Adrenal gland (tissue), 9 donors: ENCODE measurements at regions not wholly inside any gene's neighbourhood (a gene's known extent, or its start where the extent isn't known, plus 50 kb on each side); places are given as distances from the start of the nearest gene placed in this dataset.

Experiments used
- DNase-seq, 7 donors: peaks; one replicate each; pipeline ENCODE4 v3.0.0-alpha.2; 2019 to 2020
- H3K27ac ChIP-seq, 5 donors: fragments of 200-600 bp; sonication (generic) in 4 of 5; 1 replicate in 3 of 5; 2 replicates in 2 of 5; pipeline versions ENCODE4 v1.5.1 to v1.8.0; 2016 to 2020; ENCODE audit warnings: mild to moderate bottlenecking in 1 of 5
- H3K27me3 ChIP-seq: fragments of 200-600 bp; 2 replicates; pipeline ENCODE4 v1.8.0; 2021
- H3K36me3 ChIP-seq, 2 donors: fragments of 200-600 bp; replicated peaks in 1 of 2; 1 replicate in 1 of 2; 2 replicates in 1 of 2; pipeline versions ENCODE4 v1.5.1 to v1.8.0; 2018 to 2022
- H3K4me1 ChIP-seq, 2 donors: fragments of 200-600 bp; replicated peaks in 1 of 2; 1 replicate in 1 of 2; 2 replicates in 1 of 2; pipeline versions ENCODE4 v1.5.1 to v1.8.0; 2018 to 2021
- H3K4me3 ChIP-seq, 4 donors: fragments of 200-600 bp; sonication (generic) in 3 of 4; one replicate each; pipeline ENCODE4 v1.5.1; 2016 to 2018
- H3K9me3 ChIP-seq, 3 donors: fragments of 200-600 bp; sonication (generic) in 1 of 3; replicated peaks in 1 of 3; 1 replicate in 2 of 3; 2 replicates in 1 of 3; pipeline versions ENCODE4 v1.5.1 to v1.8.0; 2016 to 2021
- POLR2A ChIP-seq, 2 donors: fragments of 450-650 bp; IDR thresholded peaks; one replicate each; pipeline ENCODE4 v1.6.1; 2017; ENCODE audit warnings: antibody characterized with exemption in 2 of 2, mild to moderate bottlenecking in 2 of 2, moderate library complexity in 1 of 2
- WGBS, 4 donors: extraction: QIAGEN DNeasy Blood & Tissue Kit in 2 of 4; methylation state at CpG; one replicate each; pipeline versions ENCODE4 v1.1.5 to v1.1.7; 2013 to 2017; 5-methylcytosine and 5-hydroxymethylcytosine counted together
- intact Hi-C, 2 donors: fragments of 100-400 bp; cut with DNase I; formaldehyde crosslinking; loops; one replicate each; pipeline versions ENCODE4 v1.14.1 to v1.15.0; 2022 to 2023
- TF ChIP-seq, protein P1 (sequence below), 6 experiments: fragments of 450-650 bp in 4 of 6; fragments of 200-600 bp in 2 of 6; sonication (generic) in 1 of 6; IDR thresholded peaks; 1 replicate in 5 of 6; 2 replicates in 1 of 6; pipeline versions ENCODE4 v1.5.1 to v1.8.0; 2016 to 2021; ENCODE audit warnings: antibody characterized with exemption in 6 of 6, mild to moderate bottlenecking in 2 of 6, moderate library complexity in 1 of 6
- donor health status: healthy with polysubstance abuse.
- donor health status: Bipolar disorder and iron deficiency.
- donor health status: DM: yes; HTN: yes; CAD: no.
- donor health status: DM: no; HTN: no; CAD: no.
- donor health status: DM: no; HTN: no; CAD: no.

DNA sequence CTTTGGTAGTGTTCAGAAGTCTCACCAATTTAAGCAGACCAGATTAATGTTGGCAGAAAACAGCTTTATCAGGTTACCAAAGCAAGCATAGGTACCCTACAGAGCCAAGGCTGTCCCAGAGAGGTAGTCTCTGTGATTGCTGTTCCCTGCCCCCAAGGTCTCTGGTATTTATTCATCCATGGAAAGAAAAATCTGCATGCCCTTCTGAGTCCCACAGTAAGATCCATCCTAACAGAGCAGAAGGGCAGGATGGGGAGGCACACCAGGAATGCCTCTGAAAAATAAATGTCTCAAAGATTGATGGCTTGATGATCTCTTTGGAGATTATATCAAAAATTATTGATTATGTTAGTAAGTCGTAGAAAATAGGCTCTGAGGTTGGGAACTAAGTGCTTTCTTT is 122.8 kb downstream of the FAT3 start:
- H3K36me3 ChIP-seq, result no peaks in the 10 kb centered on the region
- 46 to 55% (median 51%) methylated on average over 1 of the region's 1 CpG for WGBS, 4 donors
- no peaks in the 10 kb centered on the region for H3K9me3 ChIP-seq
- H3K27ac ChIP-seq, result no peak overlapping the region
- H3K4me3 ChIP-seq, result no peak overlapping the region
- intact Hi-C loops, result no loop called here
- no peaks in the 10 kb centered on the region for H3K4me1 ChIP-seq
- DNase-seq, result no peak
- H3K27me3 ChIP-seq, result no peaks in the 10 kb centered on the region
- TF ChIP-seq, protein P1, sequence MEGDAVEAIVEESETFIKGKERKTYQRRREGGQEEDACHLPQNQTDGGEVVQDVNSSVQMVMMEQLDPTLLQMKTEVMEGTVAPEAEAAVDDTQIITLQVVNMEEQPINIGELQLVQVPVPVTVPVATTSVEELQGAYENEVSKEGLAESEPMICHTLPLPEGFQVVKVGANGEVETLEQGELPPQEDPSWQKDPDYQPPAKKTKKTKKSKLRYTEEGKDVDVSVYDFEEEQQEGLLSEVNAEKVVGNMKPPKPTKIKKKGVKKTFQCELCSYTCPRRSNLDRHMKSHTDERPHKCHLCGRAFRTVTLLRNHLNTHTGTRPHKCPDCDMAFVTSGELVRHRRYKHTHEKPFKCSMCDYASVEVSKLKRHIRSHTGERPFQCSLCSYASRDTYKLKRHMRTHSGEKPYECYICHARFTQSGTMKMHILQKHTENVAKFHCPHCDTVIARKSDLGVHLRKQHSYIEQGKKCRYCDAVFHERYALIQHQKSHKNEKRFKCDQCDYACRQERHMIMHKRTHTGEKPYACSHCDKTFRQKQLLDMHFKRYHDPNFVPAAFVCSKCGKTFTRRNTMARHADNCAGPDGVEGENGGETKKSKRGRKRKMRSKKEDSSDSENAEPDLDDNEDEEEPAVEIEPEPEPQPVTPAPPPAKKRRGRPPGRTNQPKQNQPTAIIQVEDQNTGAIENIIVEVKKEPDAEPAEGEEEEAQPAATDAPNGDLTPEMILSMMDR (IDR thresholded peaks at IDR 0.05), result no peak
- no peak for TF ChIP-seq POLR2A (IDR thresholded peaks at IDR 0.05)

DNA sequence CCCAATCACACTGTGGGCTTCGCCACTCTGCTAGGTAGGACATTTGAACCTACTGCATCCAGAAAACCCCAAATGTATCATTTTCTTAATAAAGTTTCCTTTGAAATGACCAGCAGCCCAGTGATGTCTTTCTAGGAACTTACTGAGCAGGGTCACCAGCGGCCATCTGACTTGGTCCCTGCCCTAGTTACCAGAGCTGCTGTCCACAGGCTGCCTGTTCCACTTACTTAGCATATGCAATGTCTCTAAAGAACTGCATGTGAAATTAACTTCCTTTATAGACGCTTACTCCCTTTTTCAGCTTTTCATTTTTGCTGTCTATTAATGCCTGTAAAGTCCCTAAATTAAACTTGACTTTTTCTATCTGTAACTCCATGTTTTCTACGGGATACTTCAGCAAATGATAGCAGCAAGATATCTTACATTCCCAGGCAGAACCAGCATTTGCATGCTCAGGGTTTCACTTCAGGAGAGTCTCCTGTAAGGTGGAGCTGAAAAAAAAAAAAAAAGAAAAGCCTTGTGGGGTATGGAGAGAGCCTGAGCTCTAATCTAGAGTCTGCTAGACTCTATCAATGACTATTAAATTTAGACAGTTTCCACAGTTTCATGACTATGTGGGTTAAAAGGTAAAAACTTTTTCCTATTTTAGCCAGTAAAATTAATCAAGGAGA is 125.0 kb downstream of the FAT3 start:
- intact Hi-C loops, result no loop called here
- Histone ChIP-seq H3K27ac (no peak overlapping the region), H3K4me3 (no peak overlapping the region), H3K36me3 (no peaks in the 10 kb centered on the region), H3K9me3 (no peaks in the 10 kb centered on the region), H3K4me1 (no peaks in the 10 kb centered on the region), H3K27me3 (no peaks in the 10 kb centered on the region)
- 74 to 85% (median 79%) methylated on average over 4 of the region's 4 CpGs for WGBS, 4 donors
- no peak for DNase-seq
- no peak for TF ChIP-seq POLR2A (IDR thresholded peaks at IDR 0.05)
- TF ChIP-seq, protein P1 (IDR thresholded peaks at IDR 0.05), result no peak

DNA sequence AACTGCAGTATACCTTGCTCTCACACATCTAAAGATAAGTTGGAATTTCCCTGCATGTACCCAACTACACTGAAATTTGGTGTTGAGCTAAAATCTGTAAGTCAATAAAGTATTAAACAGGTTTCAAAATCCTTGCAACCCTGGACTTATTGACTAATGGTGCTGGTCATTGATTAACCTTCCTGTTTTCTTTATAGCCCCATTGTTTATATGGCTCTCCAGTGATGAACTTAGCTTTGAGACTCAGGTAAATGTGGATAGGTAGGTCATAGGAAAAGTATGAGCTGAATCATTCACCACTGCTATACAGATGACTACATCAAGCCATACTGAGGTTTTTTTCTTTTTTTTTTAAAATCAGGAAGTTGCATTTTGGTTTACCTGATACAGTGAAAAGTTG is 132.7 kb downstream of the FAT3 start:
- no peaks in the 10 kb centered on the region for H3K27me3 ChIP-seq
- intact Hi-C loops, result no loop called here
- H3K9me3 ChIP-seq, result no peaks in the 10 kb centered on the region
- H3K36me3 ChIP-seq, result no peaks in the 10 kb centered on the region
- no peak overlapping the region for H3K27ac ChIP-seq
- TF ChIP-seq, protein P1 (IDR thresholded peaks at IDR 0.05), result no peak
- TF ChIP-seq POLR2A (IDR thresholded peaks at IDR 0.05), result no peak
- no peaks in the 10 kb centered on the region for H3K4me1 ChIP-seq
- H3K4me3 ChIP-seq, result no peak overlapping the region
- no peak for DNase-seq

DNA sequence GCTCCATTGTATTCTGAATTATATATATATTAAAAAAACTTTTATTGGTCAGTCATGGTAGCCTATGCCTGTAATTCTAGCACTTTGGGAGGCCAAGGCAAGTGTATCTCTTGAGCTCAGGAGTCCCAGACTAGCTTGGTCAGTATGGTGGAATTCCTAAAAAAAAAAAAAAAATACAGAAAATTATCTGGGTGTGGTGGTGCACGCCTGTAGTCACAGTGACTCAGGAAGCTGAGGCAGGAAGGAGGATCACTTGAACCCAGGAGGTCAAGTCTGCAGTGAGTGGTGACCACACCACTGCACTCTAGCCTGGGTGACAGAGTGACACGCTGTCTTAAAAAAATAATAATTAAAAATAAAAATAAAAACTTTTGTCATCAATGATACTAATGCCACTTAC is 133.2 kb downstream of the FAT3 start:
- H3K27ac ChIP-seq, result no peak overlapping the region
- 64 to 98% (median 79%) methylated on average over 2 of the region's 2 CpGs for WGBS, 4 donors
- intact Hi-C loops, result no loop called here
- no peaks in the 10 kb centered on the region for H3K4me1 ChIP-seq
- H3K4me3 ChIP-seq, result no peak overlapping the region
- no peak for DNase-seq
- no peaks in the 10 kb centered on the region for H3K9me3 ChIP-seq
- no peaks in the 10 kb centered on the region for H3K27me3 ChIP-seq
- TF ChIP-seq POLR2A (IDR thresholded peaks at IDR 0.05), result no peak
- TF ChIP-seq, protein P1 (IDR thresholded peaks at IDR 0.05), result no peak
- no peaks in the 10 kb centered on the region for H3K36me3 ChIP-seq
